Activated CD8-positive, alpha-beta memory T cell treated with anti-CD3 and anti-CD28 coated beads for 1 hour (primary cell): ENCODE measurements at regions not wholly inside any gene's neighbourhood (a gene's known extent, or its start where the extent isn't known, plus 50 kb on each side); places are given as distances from the start of the nearest gene placed in this dataset.

ENCODE experiments used
- DNase-seq, 2 donors: peaks; one replicate each; pipeline ENCODE4 v3.0.0-alpha.2; 2020; ENCODE audit warnings: low read depth in 1 of 2; ENCODE audit errors: extremely low read depth in 1 of 2

DNA sequence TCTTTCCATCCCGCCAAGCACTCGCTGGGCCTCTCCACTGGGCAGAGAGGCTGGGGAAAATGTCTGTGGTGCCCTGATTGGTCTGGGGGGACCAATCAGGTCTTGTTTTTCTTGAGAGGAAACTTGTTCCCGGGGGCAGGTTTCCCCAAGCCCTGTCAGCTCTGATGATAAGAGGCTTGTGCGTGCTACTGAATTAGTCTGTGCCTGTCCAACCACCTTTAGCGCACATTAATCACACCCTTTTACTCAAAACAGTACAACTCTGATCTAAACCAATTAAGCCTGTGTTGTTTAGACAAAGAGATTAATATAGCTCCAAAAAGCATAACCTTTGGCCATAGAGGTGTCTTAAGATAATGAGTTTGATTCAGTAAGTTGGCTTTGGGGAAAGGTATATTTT, 580.4 kb downstream of the VRK1 start:
- no peak for DNase-seq

GRCh38 chr14:97379091-97379531, 581.9 kb downstream of the VRK1 start:
- DNase-seq: no peak

- peak in 1 of 2 donors; percentile 19 for DNase-seq
Measured at GRCh38 chr14:97380539-97380941, 583.4 kb downstream of the VRK1 start.

GRCh38 chr14:97381309-97381708, 584.1 kb downstream of the VRK1 start:
- DNase-seq: no peak

DNA sequence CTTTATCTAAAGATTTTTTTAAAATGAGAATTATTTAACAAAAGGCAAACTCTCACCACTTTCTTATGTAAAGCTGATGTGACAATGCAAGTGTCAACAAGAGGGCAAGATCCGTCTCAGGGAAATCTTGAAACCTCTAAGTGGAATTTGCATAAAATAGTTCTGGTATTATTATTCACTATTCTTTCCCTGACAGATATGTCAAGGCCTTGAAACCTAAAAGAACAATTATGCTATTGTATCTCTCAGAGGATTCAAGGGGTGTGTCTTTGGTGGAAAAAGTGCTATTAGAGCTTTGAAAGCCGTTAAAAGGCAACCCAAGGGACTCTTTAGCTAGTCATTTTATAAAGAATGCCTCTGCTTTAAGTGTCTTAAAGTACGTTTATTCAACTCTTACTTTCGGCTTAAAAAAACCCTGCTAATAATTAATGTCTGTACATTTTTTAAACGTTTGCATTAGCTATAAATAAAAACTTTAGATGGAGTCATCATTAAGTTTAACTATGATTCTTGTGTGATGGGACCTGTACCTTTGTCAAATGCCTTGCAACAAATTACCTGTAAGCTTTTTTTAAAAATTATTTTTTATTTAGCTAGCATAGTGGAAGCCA, 585.5 kb downstream of the VRK1 start:
- DNase-seq: no peak

DNA sequence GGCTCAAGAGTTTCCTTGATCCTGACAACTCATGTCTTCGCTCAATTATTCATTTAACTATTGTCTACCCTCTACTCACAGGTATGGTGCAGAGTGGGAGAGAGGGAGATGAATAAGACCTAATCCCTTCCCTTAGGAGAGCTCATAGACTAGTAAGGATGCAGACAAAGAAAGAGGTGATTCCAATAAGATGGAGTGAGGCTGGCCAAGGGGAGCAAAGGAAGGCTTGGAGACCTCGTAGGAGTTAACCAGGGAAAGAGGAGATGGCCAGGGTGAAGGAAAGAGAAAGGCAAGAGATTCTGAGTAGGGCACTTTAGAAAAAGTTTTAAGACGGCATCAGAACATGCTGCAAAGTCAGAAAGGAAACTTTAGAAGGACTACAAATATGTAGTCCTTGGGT, 588.5 kb downstream of the VRK1 start:
- no peak for DNase-seq

DNA sequence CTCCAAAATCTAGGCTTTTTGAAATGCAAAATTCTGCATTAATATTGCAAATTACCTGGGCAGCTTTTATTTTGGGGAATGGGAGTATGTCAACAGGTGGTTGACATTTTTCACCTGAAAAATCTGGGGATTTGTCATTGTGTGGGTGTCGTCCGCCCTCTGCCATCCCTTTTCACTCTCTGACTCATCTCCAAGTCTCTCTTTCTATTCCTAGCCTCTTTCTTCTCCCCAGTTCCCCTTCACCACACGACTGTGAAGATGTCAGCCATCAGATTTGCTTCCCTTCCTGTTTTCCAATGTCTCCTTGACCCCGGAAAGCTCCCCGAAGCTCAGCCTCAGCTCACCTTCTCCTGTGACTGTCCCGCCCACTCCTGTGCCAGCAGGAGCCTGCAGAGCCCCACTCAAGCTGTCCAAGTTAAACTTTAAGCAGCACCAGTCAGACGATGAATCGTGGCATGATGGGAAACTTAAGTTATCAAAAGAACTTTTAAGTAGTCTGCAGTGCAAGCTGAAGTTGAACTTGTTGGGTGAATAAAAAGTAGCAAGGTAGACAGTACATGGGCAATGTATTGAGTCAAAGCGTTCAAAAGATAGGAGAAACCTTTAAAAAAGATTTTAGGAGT, 590.2 kb downstream of the VRK1 start:
- no peak for DNase-seq

- no peak for DNase-seq
Measured at GRCh38 chr14:97388408-97388807, 591.2 kb downstream of the VRK1 start.

GRCh38 chr14:97390096-97390724, 593.0 kb downstream of the VRK1 start:
- no peak for DNase-seq

GRCh38 chr14:97393244-97393643, 596.1 kb downstream of the VRK1 start:
- DNase-seq: no peak

DNA sequence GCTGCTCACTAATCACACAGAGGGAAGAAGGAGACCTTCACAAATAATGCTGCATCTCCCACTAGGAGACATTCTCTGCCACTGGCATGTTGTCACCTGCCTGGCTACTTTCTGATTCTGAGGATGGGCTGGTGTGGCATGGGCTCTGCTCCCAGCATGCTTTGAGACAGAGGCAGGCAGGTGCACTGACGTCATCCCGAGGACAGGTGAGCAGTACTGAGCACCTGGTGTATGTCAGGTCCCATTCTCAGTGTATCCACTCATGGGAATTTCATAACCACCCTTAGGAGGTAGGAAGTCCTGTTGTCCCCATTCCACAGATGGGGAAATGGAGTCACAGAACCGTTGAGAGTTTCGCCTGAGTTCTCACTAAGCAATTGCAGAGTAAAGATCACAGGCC, 597.9 kb downstream of the VRK1 start:
- DNase-seq: no peak

DNA sequence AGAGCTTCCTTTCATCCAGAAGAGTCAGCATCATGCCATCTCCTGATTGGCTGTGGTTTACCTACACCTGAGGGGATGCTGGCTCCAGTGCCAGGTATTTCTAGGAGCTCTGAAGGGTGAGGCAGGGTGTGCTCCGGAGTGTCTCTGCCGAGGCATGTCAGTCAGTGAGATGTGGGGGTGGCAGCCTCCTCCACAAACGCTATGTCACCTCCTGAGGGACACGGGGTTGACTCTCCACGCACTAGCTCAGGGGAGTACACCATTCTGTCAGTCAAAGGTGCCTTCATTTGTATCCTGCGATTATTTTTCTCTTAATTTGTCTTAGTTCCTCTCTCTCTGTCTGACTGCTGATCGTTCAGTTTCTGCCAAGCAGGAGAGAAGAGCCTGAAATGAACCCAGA, 604.5 kb downstream of the VRK1 start:
- DNase-seq: no peak

DNA sequence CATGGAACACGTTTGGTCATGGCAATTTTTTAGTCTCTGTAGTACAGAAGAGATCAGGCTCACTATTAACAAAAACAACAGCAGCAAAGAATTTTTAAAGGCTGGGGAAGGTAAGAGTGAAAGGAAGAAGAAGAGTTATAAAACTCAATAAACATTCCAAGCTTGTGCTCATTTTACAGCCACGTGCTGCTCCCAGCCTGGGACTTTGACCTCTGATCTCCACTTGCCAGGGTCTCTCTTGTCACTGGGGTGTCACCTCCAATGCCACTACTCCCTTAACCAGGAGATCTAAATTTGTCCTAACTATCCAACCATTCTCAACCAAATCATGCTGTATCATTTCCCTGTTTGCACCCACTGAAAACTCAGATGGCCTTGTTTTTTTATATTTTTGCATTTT, 605.1 kb downstream of the VRK1 start:
- DNase-seq: no peak

DNA sequence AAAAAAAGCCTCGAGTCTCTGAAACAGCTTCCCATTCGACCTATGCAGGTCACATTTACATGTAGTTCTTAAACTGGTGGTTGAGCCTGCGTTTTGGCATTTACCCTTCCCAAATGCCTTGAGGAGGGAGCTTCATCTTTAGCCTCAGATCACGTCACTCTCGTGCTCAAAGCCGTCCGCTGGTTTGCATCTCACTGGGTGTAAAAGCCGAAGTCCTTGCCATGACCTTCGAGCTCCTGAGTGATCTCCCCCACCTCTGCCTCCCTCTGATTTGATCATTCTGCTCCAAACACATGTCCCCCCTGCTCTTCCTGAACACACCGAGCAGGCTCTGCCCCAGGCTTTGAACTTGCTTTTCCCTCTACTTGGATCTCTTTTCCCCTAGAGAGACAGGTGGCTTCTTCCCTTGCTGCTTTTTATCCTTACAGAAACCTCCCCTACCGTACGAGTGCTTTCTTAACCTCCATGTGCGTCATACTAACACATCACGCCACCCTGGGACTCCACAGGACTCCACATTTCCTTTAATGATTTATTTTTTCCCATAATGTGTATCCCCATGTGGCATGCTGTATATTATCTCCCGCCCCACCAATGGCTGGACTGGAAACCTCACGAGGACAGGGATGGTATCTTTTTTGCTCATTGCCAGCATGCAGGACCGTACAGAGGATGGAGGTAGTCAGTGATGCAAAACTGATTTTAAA, 610.7 kb downstream of the VRK1 start:
- no peak for DNase-seq

- DNase-seq: no peak
Measured at GRCh38 chr14:97408503-97408902, 611.3 kb downstream of the VRK1 start.

- DNase-seq: peak in 1 of 2 donors; percentile 1
Measured at GRCh38 chr14:97408937-97409815, 612.0 kb downstream of the VRK1 start.

GRCh38 chr14:97410667-97411620, 613.8 kb downstream of the VRK1 start:
- no peak for DNase-seq

- no peak for DNase-seq
Measured at GRCh38 chr14:97411938-97412612, 614.9 kb downstream of the VRK1 start.

GRCh38 chr14:97413022-97413539, 615.9 kb downstream of the VRK1 start:
- DNase-seq: no peak
